ENCODE measurements at regions not wholly inside any gene's neighbourhood (a gene's known extent, or its start where the extent isn't known, plus 50 kb on each side); places are given as distances from the start of the nearest gene placed in this dataset.
"Not testable (repeated sequence)": the region's sequence is repeated elsewhere in the genome, so short reads cannot be mapped to it uniquely, and the experiment has no call there.

GRCh38 chr3:177906578-177907229 lies 629.5 kb upstream of the KCNMB2 start (continued):
- TF ChIP-seq, protein P1, sequence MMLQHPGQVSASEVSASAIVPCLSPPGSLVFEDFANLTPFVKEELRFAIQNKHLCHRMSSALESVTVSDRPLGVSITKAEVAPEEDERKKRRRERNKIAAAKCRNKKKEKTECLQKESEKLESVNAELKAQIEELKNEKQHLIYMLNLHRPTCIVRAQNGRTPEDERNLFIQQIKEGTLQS (IDR thresholded peaks at IDR 0.05), result no peak
- TF ChIP-seq YY1 (IDR thresholded peaks at IDR 0.05) (no peak), CTCF (IDR thresholded peaks at IDR 0.05; ENCODE audit: low read depth, low read length, missing input control) (no peak), HNF4A (conservative IDR thresholded peaks at IDR 0.05) (no peak), NR2F2 (IDR thresholded peaks at IDR 0.05) (no peak), RAD21 (IDR thresholded peaks at IDR 0.05) (no peak), HNF4G (IDR thresholded peaks at IDR 0.05) (no peak)

DNA sequence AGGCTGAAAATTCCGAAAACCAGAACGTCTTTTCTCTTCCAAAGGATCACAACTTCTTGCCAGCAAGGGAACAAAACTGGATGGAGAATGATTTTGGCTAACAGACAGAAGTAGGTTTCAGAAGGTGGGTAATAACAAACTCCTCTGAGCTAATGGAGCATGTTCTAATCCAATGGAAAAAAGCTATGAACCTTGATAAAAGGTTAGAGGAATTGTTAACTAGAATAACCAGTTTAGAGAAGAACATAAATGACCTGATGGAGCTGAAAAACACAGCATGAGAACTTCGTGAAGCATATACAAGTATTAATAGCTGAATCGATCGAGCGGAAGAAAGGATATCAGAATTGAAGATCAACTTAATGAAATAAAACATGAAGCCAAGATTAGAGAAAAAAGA lies 626.7 kb upstream of the KCNMB2 start:
- not testable (repeated sequence) for H3K9me3 ChIP-seq (ENCODE audit: control insufficient read depth in 4 of 4, low read length in 3 of 4); H3K4me1 ChIP-seq (ENCODE audit: control insufficient read depth in 4 of 4, insufficient read depth in 4 of 4, low read length in 3 of 4); DNase-seq (ENCODE audit: low spot score); H3K27me3 ChIP-seq (ENCODE audit: control insufficient read depth in 4 of 4, insufficient read depth in 4 of 4, low read length in 3 of 4); H3K36me3 ChIP-seq (ENCODE audit: control insufficient read depth in 4 of 4, insufficient read depth in 3 of 4, low read depth in 1 of 4, low read length in 3 of 4); H3K27ac ChIP-seq (ENCODE audit: low read depth in 1 of 2, low read length in 2 of 2); H3K9ac ChIP-seq (ENCODE audit: low read depth in 1 of 2, low read length in 2 of 2); H3K4me3 ChIP-seq (ENCODE audit: low read depth in 1 of 3, low read length in 3 of 3)
- WGBS, result 95% methylated on average over 6 of the region's 6 CpGs

GRCh38 chr3:177914224-177914623 lies 622.0 kb upstream of the KCNMB2 start:
- H3K9me3 ChIP-seq (ENCODE audit: control insufficient read depth in 4 of 4, low read length in 3 of 4), result peaks cover 0 to 2% (median 0%) of the 10 kb centered on the region in 4 donors
- H3K4me1 ChIP-seq (ENCODE audit: control insufficient read depth in 4 of 4, insufficient read depth in 4 of 4, low read length in 3 of 4), result no peaks in the 10 kb centered on the region
- no peaks in the 10 kb centered on the region for H3K36me3 ChIP-seq (ENCODE audit: control insufficient read depth in 4 of 4, insufficient read depth in 3 of 4, low read depth in 1 of 4, low read length in 3 of 4)
- DNase-seq (ENCODE audit: low spot score), result no peak
- H3K4me3 ChIP-seq (ENCODE audit: low read depth in 1 of 3, low read length in 3 of 3), result no peak overlapping the region
- 94% methylated on average over 10 of the region's 10 CpGs for WGBS
- TF ChIP-seq JUND (IDR thresholded peaks at IDR 0.05) (no peak), YY1 (IDR thresholded peaks at IDR 0.05) (no peak), FOXA1 (IDR thresholded peaks at IDR 0.05) (no peak), EGR1 (IDR thresholded peaks at IDR 0.05; ENCODE audit: low read depth in 2 of 2) (no peak), TAF1 (conservative IDR thresholded peaks at IDR 0.05) (no peak), MAX (IDR thresholded peaks at IDR 0.05) (no peak), RAD21 (IDR thresholded peaks at IDR 0.05) (no peak), SP1 (IDR thresholded peaks at IDR 0.05) (no peak), GABPA (IDR thresholded peaks at IDR 0.05 in 1 of 2, conservative IDR thresholded peaks at IDR 0.05 in 1 of 2) (no peak), FOXA2 (IDR thresholded peaks at IDR 0.05) (no peak), HNF4G (IDR thresholded peaks at IDR 0.05) (no peak), RXRA (IDR thresholded peaks at IDR 0.05) (no peak), NR2F2 (IDR thresholded peaks at IDR 0.05) (no peak), HNF4A (conservative IDR thresholded peaks at IDR 0.05) (no peak)
- TF ChIP-seq, protein P1 (IDR thresholded peaks at IDR 0.05), result no peak
- TF ChIP-seq, protein P2, sequence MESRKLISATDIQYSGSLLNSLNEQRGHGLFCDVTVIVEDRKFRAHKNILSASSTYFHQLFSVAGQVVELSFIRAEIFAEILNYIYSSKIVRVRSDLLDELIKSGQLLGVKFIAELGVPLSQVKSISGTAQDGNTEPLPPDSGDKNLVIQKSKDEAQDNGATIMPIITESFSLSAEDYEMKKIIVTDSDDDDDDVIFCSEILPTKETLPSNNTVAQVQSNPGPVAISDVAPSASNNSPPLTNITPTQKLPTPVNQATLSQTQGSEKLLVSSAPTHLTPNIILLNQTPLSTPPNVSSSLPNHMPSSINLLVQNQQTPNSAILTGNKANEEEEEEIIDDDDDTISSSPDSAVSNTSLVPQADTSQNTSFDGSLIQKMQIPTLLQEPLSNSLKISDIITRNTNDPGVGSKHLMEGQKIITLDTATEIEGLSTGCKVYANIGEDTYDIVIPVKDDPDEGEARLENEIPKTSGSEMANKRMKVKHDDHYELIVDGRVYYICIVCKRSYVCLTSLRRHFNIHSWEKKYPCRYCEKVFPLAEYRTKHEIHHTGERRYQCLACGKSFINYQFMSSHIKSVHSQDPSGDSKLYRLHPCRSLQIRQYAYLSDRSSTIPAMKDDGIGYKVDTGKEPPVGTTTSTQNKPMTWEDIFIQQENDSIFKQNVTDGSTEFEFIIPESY (IDR thresholded peaks at IDR 0.05), result no peak
- TF ChIP-seq, protein P3, sequence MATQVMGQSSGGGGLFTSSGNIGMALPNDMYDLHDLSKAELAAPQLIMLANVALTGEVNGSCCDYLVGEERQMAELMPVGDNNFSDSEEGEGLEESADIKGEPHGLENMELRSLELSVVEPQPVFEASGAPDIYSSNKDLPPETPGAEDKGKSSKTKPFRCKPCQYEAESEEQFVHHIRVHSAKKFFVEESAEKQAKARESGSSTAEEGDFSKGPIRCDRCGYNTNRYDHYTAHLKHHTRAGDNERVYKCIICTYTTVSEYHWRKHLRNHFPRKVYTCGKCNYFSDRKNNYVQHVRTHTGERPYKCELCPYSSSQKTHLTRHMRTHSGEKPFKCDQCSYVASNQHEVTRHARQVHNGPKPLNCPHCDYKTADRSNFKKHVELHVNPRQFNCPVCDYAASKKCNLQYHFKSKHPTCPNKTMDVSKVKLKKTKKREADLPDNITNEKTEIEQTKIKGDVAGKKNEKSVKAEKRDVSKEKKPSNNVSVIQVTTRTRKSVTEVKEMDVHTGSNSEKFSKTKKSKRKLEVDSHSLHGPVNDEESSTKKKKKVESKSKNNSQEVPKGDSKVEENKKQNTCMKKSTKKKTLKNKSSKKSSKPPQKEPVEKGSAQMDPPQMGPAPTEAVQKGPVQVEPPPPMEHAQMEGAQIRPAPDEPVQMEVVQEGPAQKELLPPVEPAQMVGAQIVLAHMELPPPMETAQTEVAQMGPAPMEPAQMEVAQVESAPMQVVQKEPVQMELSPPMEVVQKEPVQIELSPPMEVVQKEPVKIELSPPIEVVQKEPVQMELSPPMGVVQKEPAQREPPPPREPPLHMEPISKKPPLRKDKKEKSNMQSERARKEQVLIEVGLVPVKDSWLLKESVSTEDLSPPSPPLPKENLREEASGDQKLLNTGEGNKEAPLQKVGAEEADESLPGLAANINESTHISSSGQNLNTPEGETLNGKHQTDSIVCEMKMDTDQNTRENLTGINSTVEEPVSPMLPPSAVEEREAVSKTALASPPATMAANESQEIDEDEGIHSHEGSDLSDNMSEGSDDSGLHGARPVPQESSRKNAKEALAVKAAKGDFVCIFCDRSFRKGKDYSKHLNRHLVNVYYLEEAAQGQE (IDR thresholded peaks at IDR 0.05), result no peak
- H3K9ac ChIP-seq (ENCODE audit: low read depth in 1 of 2, low read length in 2 of 2), result no peak overlapping the region
- H3K27me3 ChIP-seq (ENCODE audit: control insufficient read depth in 4 of 4, insufficient read depth in 4 of 4, low read length in 3 of 4), result no peaks in the 10 kb centered on the region
- no peak overlapping the region for H3K27ac ChIP-seq (ENCODE audit: low read depth in 1 of 2, low read length in 2 of 2)
